ENCODE measurements at regions not wholly inside any gene's neighbourhood (a gene's known extent, or its start where the extent isn't known, plus 50 kb on each side); places are given as distances from the start of the nearest gene placed in this dataset.

DNA sequence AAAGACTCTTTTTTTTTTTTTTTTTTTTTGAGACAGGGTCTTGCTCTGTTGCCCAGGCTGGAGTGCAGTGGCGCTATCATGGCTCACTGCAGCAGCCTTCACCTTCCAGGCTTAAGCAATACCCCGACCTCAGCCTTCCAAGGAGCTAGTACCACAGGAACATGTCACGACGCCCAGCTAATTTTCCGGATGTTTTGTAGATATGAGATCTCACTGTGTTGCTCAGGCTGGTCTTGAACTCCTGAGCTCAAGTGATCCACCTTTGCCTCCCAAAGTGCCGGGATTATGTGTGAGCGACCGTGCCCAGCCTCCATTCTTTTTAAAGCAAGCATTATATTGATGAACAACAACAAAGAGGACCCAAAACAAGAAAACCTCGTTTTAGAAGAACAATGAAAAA lies 307.1 kb upstream of the ID2 start:
- TF ChIP-seq, protein P1, sequence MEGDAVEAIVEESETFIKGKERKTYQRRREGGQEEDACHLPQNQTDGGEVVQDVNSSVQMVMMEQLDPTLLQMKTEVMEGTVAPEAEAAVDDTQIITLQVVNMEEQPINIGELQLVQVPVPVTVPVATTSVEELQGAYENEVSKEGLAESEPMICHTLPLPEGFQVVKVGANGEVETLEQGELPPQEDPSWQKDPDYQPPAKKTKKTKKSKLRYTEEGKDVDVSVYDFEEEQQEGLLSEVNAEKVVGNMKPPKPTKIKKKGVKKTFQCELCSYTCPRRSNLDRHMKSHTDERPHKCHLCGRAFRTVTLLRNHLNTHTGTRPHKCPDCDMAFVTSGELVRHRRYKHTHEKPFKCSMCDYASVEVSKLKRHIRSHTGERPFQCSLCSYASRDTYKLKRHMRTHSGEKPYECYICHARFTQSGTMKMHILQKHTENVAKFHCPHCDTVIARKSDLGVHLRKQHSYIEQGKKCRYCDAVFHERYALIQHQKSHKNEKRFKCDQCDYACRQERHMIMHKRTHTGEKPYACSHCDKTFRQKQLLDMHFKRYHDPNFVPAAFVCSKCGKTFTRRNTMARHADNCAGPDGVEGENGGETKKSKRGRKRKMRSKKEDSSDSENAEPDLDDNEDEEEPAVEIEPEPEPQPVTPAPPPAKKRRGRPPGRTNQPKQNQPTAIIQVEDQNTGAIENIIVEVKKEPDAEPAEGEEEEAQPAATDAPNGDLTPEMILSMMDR (IDR thresholded peaks at IDR 0.05; ENCODE audit: low read depth, low read length) = no peak
- TF ChIP-seq POLR2A (IDR thresholded peaks at IDR 0.05; ENCODE audit: extremely low read depth, insufficient read length) = no peak

Data from NB4 (cell line).